ENCODE measurements at regions not wholly inside any gene's neighbourhood (a gene's known extent, or its start where the extent isn't known, plus 50 kb on each side); places are given as distances from the start of the nearest gene placed in this dataset.

DNA sequence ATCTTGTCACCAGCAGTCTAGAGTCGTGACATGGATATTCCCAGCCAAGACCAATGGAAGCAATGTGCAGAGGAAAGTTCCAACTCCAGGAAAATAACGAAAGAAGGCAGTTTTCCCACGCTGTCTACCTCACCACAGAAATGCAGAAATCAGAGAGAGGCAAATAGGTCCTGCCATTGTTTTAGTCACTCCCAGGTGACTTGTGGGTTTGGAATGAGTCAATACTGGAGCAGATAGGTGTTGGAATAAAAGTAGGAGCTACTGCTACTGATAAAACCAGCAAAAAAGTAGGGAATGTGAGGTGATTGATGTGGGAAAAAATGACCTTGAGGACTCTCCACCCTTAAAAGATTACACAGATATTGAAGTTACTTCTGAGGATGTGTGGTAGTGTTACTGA, 72.8 kb upstream of the RAI2 start:
- no peak overlapping the region for H3K4me3 ChIP-seq (ENCODE audit: low read depth, low read length)
- no peak for TF ChIP-seq CTCF (conservative IDR thresholded peaks at IDR 0.05; ENCODE audit: low read depth, low read length)
- no peak for DNase-seq (ENCODE audit: low read depth)

- H3K4me3 ChIP-seq (ENCODE audit: low read depth, low read length), result no peak overlapping the region
- no peak for DNase-seq (ENCODE audit: low read depth)
- no peak for TF ChIP-seq CTCF (conservative IDR thresholded peaks at IDR 0.05; ENCODE audit: low read depth, low read length)
Measured at GRCh38 chrX:17932781-17933180, 71.7 kb upstream of the RAI2 start.

DNA sequence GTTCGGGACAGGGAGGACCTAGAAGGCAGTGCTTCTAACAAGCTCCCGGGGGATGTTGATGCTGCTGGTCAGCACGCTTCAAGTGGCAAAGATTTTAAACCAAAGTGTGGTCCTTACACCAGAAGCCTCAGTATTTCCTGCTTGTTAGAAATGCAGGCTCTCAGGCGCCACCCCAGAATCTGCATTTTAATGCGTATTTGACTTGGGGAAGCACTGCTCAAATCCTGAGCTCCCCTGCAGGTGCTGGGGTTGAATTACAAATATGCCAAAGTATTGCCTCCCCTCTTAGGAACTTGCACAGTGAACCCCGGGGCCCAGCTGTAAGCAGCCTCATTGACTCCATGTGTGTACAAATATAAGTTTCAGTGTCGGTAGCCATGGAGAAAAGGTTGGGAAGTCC, 70.8 kb upstream of the RAI2 start:
- no peak for TF ChIP-seq CTCF (conservative IDR thresholded peaks at IDR 0.05; ENCODE audit: low read depth, low read length)
- DNase-seq (ENCODE audit: low read depth), result no peak
- H3K4me3 ChIP-seq (ENCODE audit: low read depth, low read length), result no peak overlapping the region

DNA sequence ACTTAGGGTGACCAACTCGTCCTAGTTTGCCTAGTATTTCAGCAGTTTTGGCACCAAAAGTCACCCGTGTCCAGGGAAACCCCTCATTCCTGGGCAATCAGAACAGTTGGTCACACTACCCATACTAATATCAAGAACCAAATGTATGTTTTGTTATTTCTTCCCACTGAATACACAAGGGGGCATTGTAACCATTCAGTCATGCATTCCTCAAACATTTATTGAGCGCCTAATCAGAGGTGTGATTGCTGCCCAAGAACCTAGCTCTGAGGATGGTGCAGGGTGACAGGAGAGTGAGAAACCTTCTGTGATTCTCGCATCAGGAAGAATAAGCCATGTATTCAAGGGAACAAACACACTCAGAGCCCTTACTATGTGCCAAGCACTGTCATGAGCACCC, 69.8 kb upstream of the RAI2 start:
- no peak overlapping the region for H3K4me3 ChIP-seq (ENCODE audit: low read depth, low read length)
- TF ChIP-seq CTCF (conservative IDR thresholded peaks at IDR 0.05; ENCODE audit: low read depth, low read length), result no peak
- no peak for DNase-seq (ENCODE audit: low read depth)

GRCh38 chrX:17923546-17923945, 62.4 kb upstream of the RAI2 start:
- DNase-seq (ENCODE audit: low read depth), result no peak
- TF ChIP-seq CTCF (conservative IDR thresholded peaks at IDR 0.05; ENCODE audit: low read depth, low read length), result no peak
- no peak overlapping the region for H3K4me3 ChIP-seq (ENCODE audit: low read depth, low read length)

- DNase-seq (ENCODE audit: low read depth), result no peak
- no peak overlapping the region for H3K4me3 ChIP-seq (ENCODE audit: low read depth, low read length)
- no peak for TF ChIP-seq CTCF (conservative IDR thresholded peaks at IDR 0.05; ENCODE audit: low read depth, low read length)
Measured at GRCh38 chrX:17922303-17922702, 61.2 kb upstream of the RAI2 start.

DNA sequence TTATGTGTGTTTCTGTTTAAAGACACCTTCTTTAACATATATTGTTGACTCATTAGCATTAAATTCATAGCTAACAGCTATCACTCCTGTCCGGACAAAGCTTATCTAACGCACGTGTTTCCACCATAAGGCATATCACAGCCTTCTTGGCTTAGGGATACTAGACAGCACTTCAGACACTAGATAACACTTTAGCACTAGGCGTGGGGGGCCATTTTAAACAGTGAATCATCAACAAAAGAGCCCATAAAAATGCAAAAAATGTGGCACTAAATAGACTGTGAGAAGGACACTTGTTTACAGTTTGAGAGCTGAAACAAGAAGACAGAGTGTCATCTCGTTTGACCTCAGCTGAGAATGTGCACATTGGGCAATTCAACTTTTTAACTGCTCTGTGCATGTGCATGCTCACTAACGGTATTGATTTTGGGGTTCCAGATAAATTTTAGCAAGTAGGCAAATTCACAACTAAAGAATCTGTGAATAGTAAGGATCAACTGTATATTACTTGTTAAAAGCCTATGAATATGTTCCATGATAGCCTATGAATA, 58.9 kb upstream of the RAI2 start:
- TF ChIP-seq CTCF (conservative IDR thresholded peaks at IDR 0.05; ENCODE audit: low read depth, low read length), result no peak
- DNase-seq (ENCODE audit: low read depth), result no peak
- H3K4me3 ChIP-seq (ENCODE audit: low read depth, low read length), result no peak overlapping the region

Measured in choroid plexus epithelial cell (primary cell).